H1 (cell line): ENCODE measurements at regions not wholly inside any gene's neighbourhood (a gene's known extent, or its start where the extent isn't known, plus 50 kb on each side); places are given as distances from the start of the nearest gene placed in this dataset.

Experiments
- CTCF ChIP-seq, 3 experiments: IDR thresholded peaks; 1 replicate in 2 of 3; 2 replicates in 1 of 3; pipeline versions ENCODE4 v1.5.1 to v1.6.1; 2011; ENCODE audit warnings: low read length in 3 of 3, mild to moderate bottlenecking in 3 of 3, inconsistent platforms in 2 of 3, low read depth in 1 of 3, moderate library complexity in 1 of 3; ENCODE audit not compliant: insufficient read depth in 1 of 3; ENCODE audit errors: control extremely low read depth in 1 of 3
- EZH2 ChIP-seq: fragments of 200-600 bp; sonication (generic); IDR thresholded peaks from 2 replicates; pipeline ENCODE4 v1.7.1; 2012; ENCODE audit warnings: low read depth, mild to moderate bottlenecking, moderate library complexity, low read length, inconsistent platforms; ENCODE audit not compliant: severe bottlenecking
- KDM1A ChIP-seq: fragments of 200-600, 300-600 bp; sonication (generic); IDR thresholded peaks from 2 replicates; pipeline ENCODE4 v1.7.1; 2016; ENCODE audit warnings: mild to moderate bottlenecking, low read length, borderline replicate concordance
- RAD21 ChIP-seq, 2 experiments: IDR thresholded peaks in 1 of 2; conservative IDR thresholded peaks in 1 of 2; 2 replicates each; pipeline ENCODE4 v1.6.1; 2011; ENCODE audit warnings: low read depth in 2 of 2, low read length in 2 of 2, improper control_type of control experiment in 1 of 2, inconsistent platforms in 1 of 2, mild to moderate bottlenecking in 1 of 2, moderate library complexity in 1 of 2
- SP1 ChIP-seq: IDR thresholded peaks from 2 replicates; pipeline ENCODE4 v1.6.1; 2011; ENCODE audit warnings: low read depth, low read length
- TAF7 ChIP-seq: optimal IDR thresholded peaks from 2 replicates; pipeline ENCODE3; 2011; ENCODE audit warnings: low read depth, mild to moderate bottlenecking, inconsistent platforms, low read length, moderate library complexity, borderline replicate concordance

- TF ChIP-seq RAD21 (IDR thresholded peaks at IDR 0.05 in 1 of 2, conservative IDR thresholded peaks at IDR 0.05 in 1 of 2; ENCODE audit: low read depth in 2 of 2, low read length in 2 of 2) = no peak
- no peak for TF ChIP-seq CTCF (IDR thresholded peaks at IDR 0.05; ENCODE audit: control extremely low read depth in 1 of 3, insufficient read depth in 1 of 3, low read depth in 1 of 3, low read length in 3 of 3)
- no peak for TF ChIP-seq KDM1A
- no peak for TF ChIP-seq TAF7
- no peak for TF ChIP-seq EZH2
- no peak for TF ChIP-seq SP1
Observed at GRCh38 chr21:28671549-28672195, 321.0 kb downstream of the LTN1 start.
